NCI-H2029 treated with DMSO at 0.1 percent for 48 hours (cell line): ENCODE measurements at regions not wholly inside any gene's neighbourhood (a gene's known extent, or its start where the extent isn't known, plus 50 kb on each side); places are given as distances from the start of the nearest gene placed in this dataset.

ENCODE experiments used
- DNase-seq: peaks from one replicate; lab custom pipeline; 2025; lab: John Stamatoyannopoulos, UW

GRCh38 chr5:107325866-107326265 is 344.9 kb downstream of the EFNA5 start:
- DNase-seq, result no peak

GRCh38 chr5:107324809-107325208 is 345.9 kb downstream of the EFNA5 start:
- DNase-seq, result no peak

GRCh38 chr5:107324071-107324470 is 346.7 kb downstream of the EFNA5 start:
- DNase-seq, result no peak

DNA sequence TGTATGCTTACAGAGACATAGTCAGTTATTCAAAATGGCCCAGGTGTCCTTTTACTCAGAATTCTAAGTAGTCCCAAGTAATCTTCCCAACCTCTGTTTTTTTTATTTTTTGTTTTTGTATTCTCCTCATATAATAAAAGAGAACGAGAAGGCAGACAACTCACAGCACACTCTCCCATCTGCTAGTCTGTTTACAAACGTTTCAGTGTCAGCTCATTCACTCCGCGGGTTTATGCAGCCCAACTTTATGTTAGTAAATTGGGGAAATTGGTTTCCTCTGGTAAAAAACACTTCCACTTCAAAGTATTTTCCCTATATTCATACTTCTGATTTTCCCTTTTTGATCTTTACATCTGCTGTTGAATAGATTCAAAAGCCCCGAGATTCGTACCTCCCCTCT is 347.2 kb downstream of the EFNA5 start:
- DNase-seq, result no peak

DNA sequence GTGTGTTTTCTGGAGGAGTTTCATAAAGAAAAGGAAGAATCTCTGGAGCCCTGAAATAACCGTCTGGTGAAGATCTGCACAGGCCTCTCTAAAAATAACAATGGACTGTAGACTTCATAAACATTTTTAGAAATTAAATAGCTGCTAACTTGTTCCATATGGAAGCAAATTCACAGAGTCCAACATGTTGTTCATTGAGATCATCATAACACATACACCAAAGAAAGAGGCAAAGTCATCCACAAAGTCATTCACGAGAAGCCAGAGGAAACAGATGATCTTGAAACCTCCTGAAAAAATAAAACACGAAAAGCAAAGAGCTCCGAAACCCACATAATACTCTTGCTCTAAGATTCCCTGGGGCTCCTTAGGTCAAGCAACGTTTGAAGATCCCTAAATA is 347.8 kb downstream of the EFNA5 start:
- no peak for DNase-seq

DNA sequence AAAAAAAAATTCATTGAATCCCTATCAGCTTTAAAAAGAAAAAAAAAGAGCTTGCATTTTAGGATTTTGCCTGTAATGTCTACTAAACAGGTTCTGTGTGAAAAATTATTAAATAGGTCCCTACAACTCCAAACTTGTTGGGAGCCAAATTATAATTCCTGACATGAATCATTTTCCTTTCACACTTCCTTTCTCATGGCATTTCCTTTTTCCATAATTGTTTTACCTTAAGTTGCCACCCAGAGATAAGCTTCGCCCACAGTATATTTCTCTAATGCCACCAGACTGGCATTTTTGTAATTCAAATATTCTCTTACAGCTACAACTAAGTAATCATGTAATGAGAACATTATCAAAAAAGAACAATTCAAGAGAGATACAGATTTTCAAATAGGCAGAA is 348.8 kb downstream of the EFNA5 start:
- no peak for DNase-seq

DNA sequence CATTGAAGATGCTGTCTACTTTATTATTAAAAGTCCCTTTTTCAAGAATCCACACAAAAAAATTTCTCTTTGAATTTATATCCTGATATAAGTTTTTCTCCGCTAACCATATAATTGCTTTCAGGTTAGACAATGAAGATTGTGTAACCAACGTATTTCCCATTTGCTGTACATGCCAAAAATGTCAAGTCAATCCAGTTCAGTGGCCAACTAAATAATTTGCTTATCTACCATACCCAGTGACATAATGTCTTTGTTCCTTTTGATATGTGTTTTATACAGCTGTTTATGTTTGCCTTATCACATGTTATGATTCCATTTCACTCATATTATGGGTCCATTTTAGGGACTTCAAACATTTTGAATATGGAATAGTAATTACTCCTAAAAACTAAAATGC is 349.9 kb downstream of the EFNA5 start:
- DNase-seq, result no peak

DNA sequence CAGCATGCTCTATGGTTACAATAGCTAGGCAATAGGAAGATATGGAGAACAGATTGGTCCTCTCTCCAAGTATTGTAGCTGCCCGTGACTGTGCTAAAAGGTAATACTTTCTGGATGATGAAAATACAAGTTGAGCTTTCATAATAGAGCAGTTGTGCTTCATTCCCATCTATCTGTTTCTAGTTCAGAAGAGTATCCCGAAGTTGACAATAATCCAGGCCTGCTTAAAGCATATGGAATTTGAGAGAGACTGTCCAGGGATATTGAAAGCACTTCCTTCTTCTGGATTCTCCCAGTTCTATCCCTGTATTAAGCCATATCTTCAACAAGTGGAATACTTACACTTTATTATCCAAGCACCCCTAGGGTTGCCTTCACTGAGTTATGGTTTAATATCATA is 350.4 kb downstream of the EFNA5 start:
- no peak for DNase-seq

- no peak for DNase-seq
Observed at GRCh38 chr5:107319901-107320300, 350.8 kb downstream of the EFNA5 start.

DNA sequence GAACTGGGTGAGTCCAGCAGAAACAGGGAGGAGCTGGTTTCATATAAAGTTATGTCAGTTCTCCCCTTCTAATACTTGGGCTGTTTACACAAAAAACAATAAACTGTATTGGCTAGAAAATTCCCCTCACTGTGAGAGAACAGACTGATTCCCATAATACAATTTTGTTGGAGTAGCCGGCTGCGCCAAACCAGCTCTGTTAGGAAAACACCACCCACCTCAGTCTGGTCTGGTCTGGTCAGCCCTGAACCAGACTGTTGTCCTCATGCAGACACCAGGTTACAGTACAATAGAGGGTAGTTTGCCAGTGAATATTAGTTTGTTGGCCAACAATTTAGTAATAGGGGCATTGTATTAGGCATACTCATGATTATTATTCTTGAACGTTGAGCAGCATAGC is 356.4 kb downstream of the EFNA5 start:
- no peak for DNase-seq

DNA sequence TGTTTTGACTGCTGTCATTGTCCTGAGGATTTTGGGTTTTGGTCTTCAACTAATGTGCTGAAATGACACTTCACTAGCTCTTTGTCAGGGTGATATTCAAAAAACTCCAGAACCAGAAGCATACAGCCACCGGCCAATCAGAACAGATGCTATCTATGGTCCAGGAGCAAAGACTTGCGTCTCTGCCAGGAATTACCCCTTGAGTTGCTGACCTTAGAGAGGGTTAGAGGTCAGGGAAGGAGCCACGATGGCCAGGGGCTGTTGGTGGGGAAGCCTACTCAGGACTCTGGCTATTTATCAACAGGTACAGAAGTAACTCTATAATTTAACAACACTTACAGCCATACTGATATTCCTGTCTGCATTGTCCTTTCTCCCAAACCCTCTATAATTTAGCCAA is 356.8 kb downstream of the EFNA5 start:
- no peak for DNase-seq

DNA sequence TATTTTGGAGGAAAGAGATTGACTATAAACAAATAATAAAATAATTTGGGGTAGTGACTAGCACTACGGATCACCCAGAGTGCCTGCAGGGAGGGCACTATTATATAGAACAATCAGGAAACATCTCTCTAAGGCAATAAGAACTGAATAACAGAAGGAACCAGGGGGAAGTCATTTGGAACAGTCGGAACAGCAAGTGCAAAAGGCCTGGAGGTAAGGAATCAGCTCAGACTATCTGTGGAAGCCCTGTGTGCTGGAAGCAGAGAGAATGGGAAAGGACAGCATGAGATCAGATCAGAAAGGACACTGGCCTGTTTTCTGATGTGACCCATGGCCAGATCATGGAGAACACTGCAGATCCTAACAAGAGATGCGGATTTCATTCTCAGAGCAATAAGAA is 357.6 kb downstream of the EFNA5 start:
- DNase-seq, result no peak

DNA sequence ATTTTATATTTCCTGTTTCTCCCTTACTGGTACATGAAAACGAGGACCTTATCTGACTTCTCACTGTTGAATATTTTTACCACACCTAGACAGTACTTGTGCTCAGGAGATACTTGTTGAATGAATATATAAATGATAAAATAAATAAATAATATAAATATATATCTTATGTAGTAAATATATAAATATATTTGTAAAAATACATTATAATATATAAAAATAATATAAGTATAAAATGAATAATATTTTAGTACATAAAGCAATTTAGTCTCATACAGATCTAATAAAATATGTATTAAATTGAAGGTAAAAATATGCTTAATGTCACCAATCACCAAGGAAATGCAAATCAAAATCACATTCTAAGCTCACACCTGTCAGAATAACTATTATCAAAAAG is 360.6 kb downstream of the EFNA5 start:
- DNase-seq, result no peak

- DNase-seq, result no peak
Observed at GRCh38 chr5:107306594-107306993, 364.1 kb downstream of the EFNA5 start.

- no peak for DNase-seq
Observed at GRCh38 chr5:107306002-107306401, 364.7 kb downstream of the EFNA5 start.

DNA sequence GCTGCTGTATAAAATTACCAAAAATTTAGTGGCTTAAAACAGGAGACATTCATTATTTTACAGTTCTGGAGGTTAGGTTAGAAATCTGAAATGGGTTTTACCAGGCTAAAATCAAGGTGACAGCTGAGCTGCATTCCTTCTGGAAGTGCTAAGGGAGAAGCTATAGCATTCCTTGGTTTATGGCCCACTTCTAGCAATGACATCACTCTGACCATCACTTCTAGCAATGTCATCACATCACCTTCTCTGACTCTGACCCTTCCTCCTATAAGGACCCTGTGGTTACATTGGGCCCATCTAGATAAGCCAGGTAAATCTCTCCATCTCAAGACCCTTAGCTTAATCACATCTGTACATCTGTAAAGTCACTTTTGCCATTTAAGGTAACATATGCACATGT is 366.1 kb downstream of the EFNA5 start:
- DNase-seq, result no peak

DNA sequence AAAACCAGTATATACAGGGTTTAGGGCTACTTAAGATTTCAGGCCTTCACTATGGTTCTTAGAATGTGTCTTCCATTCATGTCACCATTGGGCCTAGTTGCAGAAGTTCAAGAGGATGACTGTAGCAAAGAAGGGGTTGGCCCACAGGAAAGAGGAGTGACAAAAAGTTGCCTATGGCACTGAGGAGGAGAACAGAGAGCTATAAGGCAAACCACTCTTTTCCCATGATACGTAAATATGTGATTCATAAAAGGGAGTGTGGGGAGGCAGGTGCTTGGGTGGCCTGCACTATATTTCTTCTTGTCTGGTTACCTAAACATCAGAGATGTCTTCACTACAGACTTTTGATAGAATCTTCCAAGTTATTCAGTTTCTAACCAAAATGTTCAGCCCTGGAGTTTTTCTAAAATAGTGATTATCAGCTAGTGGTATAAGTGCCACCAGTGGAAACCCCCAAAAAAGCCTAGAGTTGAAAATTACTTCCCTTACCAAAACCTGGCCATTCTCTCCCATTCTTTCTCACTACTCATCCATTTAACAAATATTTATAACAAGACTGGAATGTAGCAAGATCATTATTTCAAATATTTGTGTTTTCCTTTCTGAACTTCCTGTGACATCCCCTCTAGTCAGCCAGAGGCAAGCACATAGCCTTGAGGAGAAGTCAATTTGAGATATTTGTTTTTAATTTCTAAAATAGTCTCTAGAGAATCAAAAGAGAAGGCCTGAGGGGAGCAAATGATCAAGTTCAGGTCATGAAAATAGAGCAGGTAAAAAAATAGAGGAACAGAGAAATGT is 367.4 kb downstream of the EFNA5 start:
- DNase-seq, result no peak

GRCh38 chr5:107302441-107302840 is 368.3 kb downstream of the EFNA5 start:
- DNase-seq, result no peak

DNA sequence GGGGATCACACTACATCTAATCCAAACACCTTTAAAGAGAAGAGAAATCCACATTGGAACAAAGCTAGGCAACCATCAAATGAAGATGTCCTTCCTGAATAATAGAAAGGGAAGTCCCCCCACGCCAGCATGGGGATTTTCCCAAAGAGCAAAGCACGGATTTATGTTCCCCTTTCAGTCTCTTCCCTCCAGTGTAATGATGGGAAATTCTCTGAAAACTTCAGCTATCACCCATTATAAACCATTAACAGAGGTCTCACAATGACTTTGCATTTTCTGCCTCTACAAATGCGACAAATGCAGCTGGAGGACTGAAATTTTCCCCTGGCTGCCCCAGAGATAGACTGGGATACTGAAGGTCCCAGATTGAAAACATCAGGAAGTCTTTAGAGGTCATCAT is 368.7 kb downstream of the EFNA5 start:
- DNase-seq, result no peak

- DNase-seq, result no peak
Observed at GRCh38 chr5:107300721-107301327, 369.9 kb downstream of the EFNA5 start.

DNA sequence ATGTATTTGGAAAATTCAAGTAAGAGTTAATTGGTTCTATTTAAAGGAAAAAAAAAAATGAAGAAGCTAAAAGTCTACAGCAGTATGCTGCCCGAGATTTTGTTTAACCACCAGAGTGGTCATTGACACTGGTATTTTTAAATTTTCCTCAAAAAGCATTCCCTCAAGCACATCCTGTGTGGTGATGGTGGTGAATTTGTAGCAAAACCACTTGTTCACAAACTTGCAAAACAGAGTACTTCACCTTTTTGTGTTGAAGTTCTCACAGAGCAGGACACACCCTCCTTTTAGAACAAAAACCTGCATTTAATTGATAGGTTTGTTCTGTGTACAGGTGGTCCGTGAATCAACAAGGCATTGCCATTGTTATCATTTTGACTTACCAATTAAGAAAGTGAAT is 374.2 kb downstream of the EFNA5 start:
- no peak for DNase-seq

DNA sequence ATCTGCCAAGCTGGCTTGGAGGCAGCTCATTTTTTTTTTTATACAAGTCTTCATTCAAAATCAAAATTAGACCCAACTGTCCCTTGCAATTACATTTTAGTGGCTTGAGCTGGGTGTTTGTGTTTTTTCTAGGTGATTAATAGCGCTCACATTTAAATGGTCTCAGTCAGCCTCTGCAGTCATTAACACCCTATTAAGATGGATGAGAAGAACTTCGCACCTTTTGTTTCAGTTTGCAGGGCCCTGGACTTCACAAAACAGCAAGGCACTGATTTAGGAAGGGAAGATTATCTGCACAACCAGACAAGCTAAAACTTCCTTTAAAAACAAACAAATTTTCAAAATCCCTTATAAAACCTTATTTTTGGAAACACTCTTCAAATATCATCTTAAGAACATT is 374.8 kb downstream of the EFNA5 start:
- DNase-seq, result no peak

DNA sequence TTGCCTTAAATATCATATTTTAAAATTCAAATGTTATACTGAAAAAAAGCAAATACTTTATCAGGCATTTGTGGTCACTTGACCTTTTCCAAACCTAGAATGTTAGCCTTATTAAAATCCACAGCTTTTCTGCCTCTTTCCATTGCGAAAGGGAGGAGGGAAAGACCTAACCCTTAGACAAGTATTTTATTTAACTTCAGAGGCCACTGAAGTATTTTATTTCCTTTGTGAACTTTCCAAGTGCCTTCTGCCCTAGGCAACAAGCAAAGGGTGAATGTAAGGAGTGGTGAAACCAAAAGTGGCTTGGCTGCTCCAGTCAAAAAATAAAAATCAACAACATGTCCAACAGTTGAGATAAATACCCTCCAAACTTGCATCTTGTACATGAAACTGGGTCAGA is 376.1 kb downstream of the EFNA5 start:
- no peak for DNase-seq

GRCh38 chr5:107294211-107294550 is 376.6 kb downstream of the EFNA5 start:
- DNase-seq, result no peak
